Gastrocnemius medialis (tissue), 4 donors: ENCODE measurements at regions not wholly inside any gene's neighbourhood (a gene's known extent, or its start where the extent isn't known, plus 50 kb on each side); places are given as distances from the start of the nearest gene placed in this dataset.

ENCODE experiments used
- ATAC-seq, 2 donors: fragments of 150-250 bp; one replicate each; pipeline ENCODE4 v1.9.1; 2016
- DNase-seq, 2 donors: peaks; one replicate each; pipeline ENCODE4 v3.0.0-alpha.2; 2019
- H3K27ac ChIP-seq, 4 donors: fragments of 200-600 bp; sonication (generic); 1 replicate in 1 of 4; 2 replicates in 3 of 4; pipeline ENCODE4 v1.5.1; 2016 to 2018; ENCODE audit warnings: mild to moderate bottlenecking in 2 of 4, moderate library complexity in 1 of 4
- H3K27me3 ChIP-seq, 3 donors: fragments of 200-600 bp; sonication (generic) in 2 of 3; 1 replicate in 1 of 3; 2 replicates in 2 of 3; pipeline versions ENCODE4 v1.5.1 to v1.6.0; 2016 to 2019; ENCODE audit warnings: mild to moderate bottlenecking in 1 of 3, moderate library complexity in 1 of 3
- H3K36me3 ChIP-seq, 2 donors: fragments of 200-600 bp; sonication (generic) in 1 of 2; one replicate each; pipeline ENCODE4 v1.5.1; 2017 to 2018
- H3K4me1 ChIP-seq, 2 donors: fragments of 200-600 bp; sonication (generic) in 1 of 2; one replicate each; pipeline ENCODE4 v1.5.1; 2016 to 2017; ENCODE audit warnings: mild to moderate bottlenecking in 2 of 2
- H3K4me3 ChIP-seq, 4 donors: fragments of 200-600 bp; sonication (generic) in 3 of 4; 1 replicate in 1 of 4; 2 replicates in 3 of 4; pipeline ENCODE4 v1.5.1; 2016 to 2019; ENCODE audit warnings: mild to moderate bottlenecking in 2 of 4
- H3K9me3 ChIP-seq, 3 donors: fragments of 200-600 bp; sonication (generic) in 2 of 3; 1 replicate in 1 of 3; 2 replicates in 2 of 3; pipeline ENCODE4 v1.5.1; 2016 to 2019
- CTCF ChIP-seq, 5 experiments: fragments of 450-650 bp in 3 of 5; fragments of 200-600 bp in 2 of 5; sonication (generic) in 2 of 5; IDR thresholded peaks in 4 of 5; conservative IDR thresholded peaks in 1 of 5; 1 replicate in 4 of 5; 2 replicates in 1 of 5; pipeline ENCODE4 v1.5.1; 2016 to 2019; ENCODE audit warnings: antibody characterized with exemption in 5 of 5, mild to moderate bottlenecking in 3 of 5, moderate library complexity in 3 of 5
- POLR2A ChIP-seq, 2 donors: fragments of 450-650 bp; IDR thresholded peaks; one replicate each; pipeline ENCODE4 v1.6.1; 2017; ENCODE audit warnings: antibody characterized with exemption in 2 of 2, mild to moderate bottlenecking in 2 of 2, moderate library complexity in 2 of 2
- in situ Hi-C, 4 donors: fragments of 200-750 bp; cut with MboI; loops; one replicate each; pipeline versions ENCODE4 v1.15.0 to v1.8.0; 2017; ENCODE audit warnings: low sequenced_read_pairs in 4 of 4
- intact Hi-C: fragments of 100-400 bp; cut with DNase I; formaldehyde crosslinking; loops from one replicate; pipeline ENCODE4 v1.15.1; 2023; ENCODE audit warnings: low total_unique reads

GRCh38 chr3:30069056-30069455, 537.3 kb upstream of the TGFBR2 start:
- no peaks in the 10 kb centered on the region for H3K36me3 ChIP-seq
- in situ Hi-C loops (no loop called here), intact Hi-C loops (no loop called here)
- H3K4me1 ChIP-seq, result no peaks in the 10 kb centered on the region
- no peak overlapping the region for H3K27ac ChIP-seq
- no peaks in the 10 kb centered on the region for H3K27me3 ChIP-seq
- DNase-seq (no peak), ATAC-seq (no peak)
- H3K4me3 ChIP-seq, result no peak overlapping the region
- no peaks in the 10 kb centered on the region for H3K9me3 ChIP-seq
- TF ChIP-seq CTCF (IDR thresholded peaks at IDR 0.05 in 4 of 5, conservative IDR thresholded peaks at IDR 0.05 in 1 of 5), result no peak
- no peak for TF ChIP-seq POLR2A (IDR thresholded peaks at IDR 0.05)

- DNase-seq (no peak), ATAC-seq (no peak)
- H3K27me3 ChIP-seq, result no peaks in the 10 kb centered on the region
- no peak overlapping the region for H3K4me3 ChIP-seq
- intact Hi-C loops (no loop called here), in situ Hi-C loops (no loop called here)
- H3K36me3 ChIP-seq, result no peaks in the 10 kb centered on the region
- no peaks in the 10 kb centered on the region for H3K9me3 ChIP-seq
- no peak overlapping the region for H3K27ac ChIP-seq
- TF ChIP-seq CTCF (IDR thresholded peaks at IDR 0.05 in 4 of 5, conservative IDR thresholded peaks at IDR 0.05 in 1 of 5), result no peak
- TF ChIP-seq POLR2A (IDR thresholded peaks at IDR 0.05), result no peak
- H3K4me1 ChIP-seq, result no peaks in the 10 kb centered on the region
These were observed 533.4 kb upstream of the TGFBR2 start for GRCh38 chr3:30073040-30073439.

DNA sequence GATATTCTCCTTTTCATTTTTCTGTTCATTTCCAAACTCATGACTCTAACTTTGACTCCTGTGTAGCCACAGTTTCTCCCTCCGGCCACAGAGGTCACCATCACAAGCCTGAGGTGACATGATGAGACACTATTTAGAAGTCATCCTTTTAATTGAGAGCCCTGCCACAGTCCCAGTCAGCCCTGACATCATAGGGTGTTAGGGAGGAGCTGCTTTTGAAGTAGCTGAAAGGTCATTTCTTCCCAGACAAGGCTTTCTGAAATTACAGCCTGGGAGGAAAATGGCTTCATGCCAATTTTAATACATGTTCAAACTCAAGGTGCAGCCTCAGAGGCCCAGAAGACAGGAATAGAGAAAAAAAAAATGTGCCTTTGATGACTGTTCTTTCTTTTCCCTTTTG, 532.8 kb upstream of the TGFBR2 start:
- no peak overlapping the region for H3K27ac ChIP-seq
- no peaks in the 10 kb centered on the region for H3K27me3 ChIP-seq
- in situ Hi-C loops, result no loop called here
- no peaks in the 10 kb centered on the region for H3K36me3 ChIP-seq
- no peaks in the 10 kb centered on the region for H3K9me3 ChIP-seq
- DNase-seq, result no peak
- TF ChIP-seq CTCF (IDR thresholded peaks at IDR 0.05 in 4 of 5, conservative IDR thresholded peaks at IDR 0.05 in 1 of 5) (no peak), POLR2A (IDR thresholded peaks at IDR 0.05) (no peak)
- no peak overlapping the region for H3K4me3 ChIP-seq
- intact Hi-C loops, result no loop called here
- ATAC-seq, result no peak
- H3K4me1 ChIP-seq, result peaks cover 0 to 3% of the 10 kb centered on the region in 2 donors

DNA sequence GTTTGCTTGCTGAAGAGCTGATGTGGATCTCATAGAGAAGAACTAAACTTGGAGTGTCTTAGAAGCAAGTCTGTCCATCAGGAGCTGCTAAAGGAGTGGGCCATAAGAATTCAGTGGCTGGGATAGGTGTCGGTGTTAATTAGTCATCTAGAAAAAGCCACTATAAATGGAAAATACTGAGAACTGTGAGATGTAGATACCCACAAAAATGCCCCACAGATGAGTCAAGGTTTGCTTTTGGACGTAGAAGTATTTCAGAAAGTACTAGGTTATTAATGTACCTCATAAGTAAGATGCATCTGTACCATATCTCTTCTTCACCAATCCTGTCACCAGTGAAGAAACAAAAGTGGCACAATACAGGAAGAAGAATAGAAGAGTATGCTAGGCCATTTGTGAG, 530.9 kb upstream of the TGFBR2 start:
- no peak for TF ChIP-seq CTCF (IDR thresholded peaks at IDR 0.05 in 4 of 5, conservative IDR thresholded peaks at IDR 0.05 in 1 of 5)
- no peak for TF ChIP-seq POLR2A (IDR thresholded peaks at IDR 0.05)
- H3K4me3 ChIP-seq, result no peak overlapping the region
- DNase-seq (no peak), ATAC-seq (no peak)
- no peaks in the 10 kb centered on the region for H3K36me3 ChIP-seq
- no peaks in the 10 kb centered on the region for H3K9me3 ChIP-seq
- intact Hi-C loops (no loop called here), in situ Hi-C loops (no loop called here)
- peaks cover 0 to 6% of the 10 kb centered on the region in 2 donors for H3K4me1 ChIP-seq
- no peak overlapping the region for H3K27ac ChIP-seq
- no peaks in the 10 kb centered on the region for H3K27me3 ChIP-seq

DNA sequence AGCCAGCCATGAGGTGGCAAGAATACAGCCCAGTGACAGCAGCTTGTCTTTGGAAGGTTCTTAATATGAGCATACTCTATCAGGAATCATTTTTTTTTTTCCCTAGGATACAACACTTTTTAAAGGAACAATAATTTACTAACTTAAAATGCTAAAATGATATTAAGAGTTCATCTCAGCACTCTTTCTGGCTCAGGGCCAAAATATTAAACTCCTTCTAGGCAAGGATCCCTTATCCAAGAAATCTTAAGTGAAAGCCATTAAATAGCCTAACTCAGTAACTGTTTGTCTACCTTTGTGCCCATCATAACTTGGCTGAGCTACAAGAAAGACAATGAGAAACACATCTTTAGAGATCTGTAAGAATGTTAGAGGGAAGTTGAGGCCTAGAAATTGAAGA, 529.5 kb upstream of the TGFBR2 start:
- in situ Hi-C loops, result no loop called here
- ATAC-seq, result no peak

More for the DNA sequence above, 529.5 kb upstream of the TGFBR2 start:
- Histone ChIP-seq H3K36me3 (no peaks in the 10 kb centered on the region), H3K9me3 (no peaks in the 10 kb centered on the region), H3K27ac (no peak overlapping the region), H3K4me3 (no peak overlapping the region), H3K4me1 (peaks cover 0 to 6% of the 10 kb centered on the region in 2 donors), H3K27me3 (no peaks in the 10 kb centered on the region)
- TF ChIP-seq POLR2A (IDR thresholded peaks at IDR 0.05) (no peak), CTCF (IDR thresholded peaks at IDR 0.05 in 4 of 5, conservative IDR thresholded peaks at IDR 0.05 in 1 of 5) (no peak)
- intact Hi-C loops, result no loop called here
- no peak for DNase-seq
